ENCODE measurements at regions not wholly inside any gene's neighbourhood (a gene's known extent, or its start where the extent isn't known, plus 50 kb on each side); places are given as distances from the start of the nearest gene placed in this dataset.

GRCh38 chr15:39347453-39347852, 233.4 kb upstream of the THBS1 start:
- no peak for TF ChIP-seq POLR2A (IDR thresholded peaks at IDR 0.05)
- TF ChIP-seq CTCF (IDR thresholded peaks at IDR 0.05) = no peak

Data from lower leg skin (tissue), 3 donors.